GM18520 (cell line): ENCODE measurements at regions not wholly inside any gene's neighbourhood (a gene's known extent, or its start where the extent isn't known, plus 50 kb on each side); places are given as distances from the start of the nearest gene placed in this dataset.
"Not testable (repeated sequence)": the region's sequence is repeated elsewhere in the genome, so short reads cannot be mapped to it uniquely, and the experiment has no call there.

Source experiments
- ATAC-seq: cut with Tn5 transposase; IDR thresholded peaks from one replicate; pipeline ENCODE4 v1.9.1; 2021; ENCODE audit not compliant: unreplicated experiment

GRCh38 chr14:46444666-46445065 is 206.9 kb downstream of the RPL10L start:
- ATAC-seq, result no peak

GRCh38 chr14:46433381-46433780 is 218.2 kb downstream of the RPL10L start:
- no peak for ATAC-seq

DNA sequence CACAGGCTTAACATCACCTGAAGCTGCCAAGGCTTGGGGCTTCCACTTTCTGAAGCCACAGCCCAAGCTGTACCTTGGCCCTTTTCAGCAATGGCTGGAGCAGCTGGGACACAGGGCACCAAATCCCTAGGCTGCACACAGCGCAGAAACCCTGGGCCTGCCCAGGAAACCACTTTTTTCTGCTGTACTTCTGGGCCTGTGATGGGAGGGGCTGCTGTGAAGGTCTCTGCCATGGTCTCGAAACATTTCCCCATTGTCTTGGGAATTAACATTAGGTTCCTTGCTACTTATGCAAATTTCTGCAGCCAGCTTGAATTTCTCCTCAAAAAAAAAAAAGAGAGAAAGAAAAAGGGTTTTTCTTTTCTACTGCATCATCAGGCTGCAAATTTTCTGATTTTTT is 219.1 kb downstream of the RPL10L start:
- no peak for ATAC-seq

GRCh38 chr14:46417066-46417465 is 234.5 kb downstream of the RPL10L start:
- ATAC-seq, result no peak

GRCh38 chr14:46404865-46405811 is 246.4 kb downstream of the RPL10L start:
- ATAC-seq, result no peak

DNA sequence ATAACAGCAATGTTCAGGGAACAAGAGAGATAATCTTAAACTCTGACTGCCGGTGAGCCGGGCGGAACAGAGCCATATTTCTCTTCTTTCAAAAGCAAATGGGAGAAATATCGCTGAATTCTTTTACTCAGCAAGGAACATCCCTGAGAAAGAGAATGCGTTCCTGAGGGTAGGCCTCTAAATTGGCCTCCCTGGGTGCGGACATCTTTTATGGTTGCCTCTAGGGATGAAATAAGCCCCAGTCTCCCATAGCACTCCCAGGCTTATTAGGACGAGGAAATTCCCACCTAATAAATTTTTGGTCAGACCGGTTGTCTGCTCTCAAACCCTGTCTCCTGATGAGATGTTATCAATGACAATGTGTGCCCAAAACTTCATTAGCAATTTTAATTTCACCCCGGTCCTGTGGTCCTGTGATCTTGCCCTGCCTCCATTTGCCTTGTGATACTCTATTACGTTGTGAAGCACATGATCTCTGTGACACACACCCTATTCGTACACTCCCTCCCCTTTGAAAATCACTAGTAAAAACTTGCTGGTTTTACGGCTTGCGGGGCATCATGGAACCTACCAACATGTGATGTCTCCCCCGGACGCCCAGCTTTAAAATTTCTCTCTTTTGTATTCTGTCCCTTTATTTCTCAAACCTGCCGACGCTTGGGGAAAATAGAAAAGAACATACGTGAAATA is 249.4 kb downstream of the RPL10L start:
- not testable (repeated sequence) for ATAC-seq

DNA sequence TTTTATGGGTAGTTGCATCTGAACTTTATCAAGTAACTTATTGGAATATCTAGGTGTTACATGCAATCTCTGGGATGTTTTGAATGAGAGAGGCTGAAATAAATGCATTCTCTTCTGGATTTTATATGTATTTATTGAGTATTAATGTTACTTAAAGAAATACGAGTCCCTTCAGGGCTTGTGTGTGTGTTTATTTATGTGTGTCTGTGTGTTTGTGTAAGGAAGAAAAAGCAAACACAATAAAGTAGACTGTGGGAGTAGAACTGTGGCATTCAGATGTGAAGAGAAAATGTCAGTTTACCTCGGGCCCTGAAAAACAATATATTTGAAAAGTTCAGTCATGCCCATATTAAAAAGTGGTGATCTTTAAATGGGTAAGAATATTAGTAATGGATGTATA is 250.5 kb downstream of the RPL10L start:
- ATAC-seq, result no peak

- no peak for ATAC-seq
These were observed 252.5 kb downstream of the RPL10L start for GRCh38 chr14:46399049-46399448.

GRCh38 chr14:46384611-46385010 is 267.0 kb downstream of the RPL10L start:
- ATAC-seq, result no peak

DNA sequence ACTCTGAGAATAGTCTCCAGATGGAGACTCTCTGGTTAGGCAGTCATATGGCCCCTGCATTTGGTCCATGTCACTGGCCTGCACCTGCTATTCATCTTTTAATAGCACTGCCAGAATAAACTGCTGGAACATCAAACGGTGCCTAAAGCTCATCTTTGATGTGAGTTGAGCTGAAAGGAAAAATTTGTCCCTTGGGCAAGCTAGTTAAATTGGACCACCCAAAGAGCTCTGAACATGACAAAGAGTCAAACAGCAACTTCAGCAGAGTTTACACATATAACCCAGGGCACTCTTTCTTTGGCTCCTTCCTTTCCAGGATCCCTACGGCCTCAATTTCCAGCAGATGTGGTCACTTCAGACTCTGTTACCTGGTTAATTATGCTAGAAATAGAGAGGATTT is 269.9 kb downstream of the RPL10L start:
- ATAC-seq, result no peak

DNA sequence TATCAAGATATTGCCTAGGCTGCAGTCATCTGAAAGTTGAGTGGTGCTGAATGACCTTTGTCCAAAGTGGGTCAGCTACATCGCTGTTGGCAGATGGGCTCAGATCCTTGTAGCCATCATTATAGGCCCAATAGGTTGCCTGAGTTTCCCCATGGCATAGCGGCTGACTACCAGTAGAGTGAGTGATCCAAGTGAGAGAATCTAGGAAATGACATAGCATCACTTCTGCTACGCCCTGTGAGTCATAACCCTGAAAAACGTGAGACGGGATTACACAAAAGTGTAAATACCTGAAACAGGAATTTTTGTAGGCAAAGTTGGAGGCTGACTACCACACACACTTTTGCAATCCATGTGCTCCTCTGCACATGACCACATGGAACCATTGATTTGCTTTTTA is 273.3 kb downstream of the RPL10L start:
- no peak for ATAC-seq

- no peak for ATAC-seq
These were observed 274.3 kb downstream of the RPL10L start for GRCh38 chr14:46377305-46377704.

GRCh38 chr14:46369391-46369790 is 282.2 kb downstream of the RPL10L start:
- ATAC-seq, result no peak

DNA sequence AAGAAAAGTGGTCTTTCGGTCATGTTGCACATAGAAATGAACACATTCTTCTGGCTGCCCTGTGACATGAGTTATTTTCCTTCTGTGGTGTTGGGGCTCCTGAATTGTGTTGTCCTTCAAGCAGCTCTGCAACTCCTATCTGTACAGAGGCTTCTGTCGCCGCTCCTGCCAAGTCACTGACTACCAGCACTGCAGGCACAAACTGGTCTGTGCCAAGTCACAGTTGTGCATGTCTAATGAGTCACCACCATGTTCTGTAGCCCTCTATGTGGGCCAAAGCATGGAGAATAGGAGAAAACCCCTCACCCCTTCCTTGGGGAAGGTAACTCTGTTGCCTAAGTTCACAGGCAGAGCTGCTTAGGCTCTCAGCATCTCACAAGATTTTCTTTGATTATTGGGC is 283.3 kb downstream of the RPL10L start:
- ATAC-seq, result no peak

- ATAC-seq, result no peak
These were observed 298.7 kb downstream of the RPL10L start for GRCh38 chr14:46352844-46353243.

DNA sequence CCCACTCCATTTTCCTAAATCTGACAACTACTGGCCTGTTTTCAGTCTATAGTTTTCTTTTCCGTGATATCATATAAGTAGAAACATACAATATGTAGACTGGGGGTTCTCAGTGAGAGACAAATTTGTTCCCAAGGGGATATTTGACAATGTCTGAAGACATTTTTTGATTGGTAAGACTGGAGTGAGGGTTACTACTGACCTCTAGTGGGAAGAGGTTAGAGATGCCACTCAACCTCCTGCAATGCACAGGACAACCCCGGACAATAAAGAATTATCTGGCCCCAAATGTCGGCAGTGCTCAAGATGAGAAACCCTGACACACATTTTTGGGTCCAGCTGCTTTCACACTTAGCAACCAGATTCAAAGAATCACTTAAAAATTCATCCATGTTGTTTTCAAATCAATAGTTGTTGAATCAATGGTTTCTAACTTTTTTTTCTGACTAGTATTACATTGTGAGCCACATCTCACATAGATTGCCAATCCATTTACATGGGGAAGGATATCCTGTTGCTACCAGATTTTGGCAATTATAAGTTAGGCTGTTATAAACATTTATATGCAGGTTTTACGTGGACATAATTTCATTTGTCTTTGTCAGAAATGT is 307.1 kb downstream of the RPL10L start:
- ATAC-seq, result no peak

DNA sequence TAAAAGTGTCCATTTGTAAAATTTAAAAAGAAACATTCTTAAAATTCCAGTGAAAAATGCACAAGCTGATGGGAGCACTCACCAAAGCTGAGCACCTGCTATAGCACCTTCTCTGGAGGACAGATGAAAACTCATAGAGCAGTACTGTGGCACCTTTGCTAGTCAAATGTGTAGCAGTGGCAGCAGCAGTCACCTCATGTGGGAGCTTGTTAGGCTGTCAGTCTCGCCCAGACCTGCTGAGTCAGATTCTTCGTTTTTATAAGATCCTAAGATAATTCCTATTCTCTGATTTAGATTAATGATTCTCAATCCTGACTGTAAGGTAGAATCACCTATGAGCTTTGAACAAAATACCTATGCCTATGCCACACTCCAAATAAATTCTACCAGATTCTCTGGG is 325.8 kb downstream of the RPL10L start:
- no peak for ATAC-seq

- ATAC-seq, result no peak
These were observed 326.4 kb downstream of the RPL10L start for GRCh38 chr14:46325157-46325556.

DNA sequence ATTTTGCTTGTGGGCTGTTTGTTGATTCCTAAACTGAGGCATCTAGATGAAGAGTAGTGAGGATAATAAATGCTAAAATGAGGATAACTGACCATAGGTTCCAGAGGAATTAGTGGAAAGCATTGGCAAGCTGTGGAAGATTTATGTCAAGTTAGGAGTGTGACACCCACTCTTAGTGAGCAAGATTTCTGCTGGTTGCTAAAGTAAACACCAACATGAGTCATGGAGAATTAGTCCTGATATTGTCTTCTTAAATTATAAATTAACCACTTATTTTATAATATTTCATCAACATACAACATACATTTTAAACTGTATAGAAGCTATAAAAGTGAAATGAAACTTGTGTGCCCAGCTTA is 328.2 kb downstream of the RPL10L start:
- ATAC-seq, result no peak

- no peak for ATAC-seq
These were observed 328.7 kb downstream of the RPL10L start for GRCh38 chr14:46322730-46323403.

- ATAC-seq, result no peak
These were observed 329.5 kb downstream of the RPL10L start for GRCh38 chr14:46322076-46322475.
